Activated CD4-positive, alpha-beta T cell treated with anti-CD3 and anti-CD28 coated beads, Interleukin-2, Interleukin-4, amounts not matched to agents 100 ng/mL and 50 ng/mL, durations not matched to agents 16 hours and 8 hours (primary cell): ENCODE measurements at regions not wholly inside any gene's neighbourhood (a gene's known extent, or its start where the extent isn't known, plus 50 kb on each side); places are given as distances from the start of the nearest gene placed in this dataset.

Source experiments
- DNase-seq: peaks from one replicate; pipeline ENCODE4 v3.0.0-alpha.2; 2020; ENCODE audit warnings: low spot score

DNA sequence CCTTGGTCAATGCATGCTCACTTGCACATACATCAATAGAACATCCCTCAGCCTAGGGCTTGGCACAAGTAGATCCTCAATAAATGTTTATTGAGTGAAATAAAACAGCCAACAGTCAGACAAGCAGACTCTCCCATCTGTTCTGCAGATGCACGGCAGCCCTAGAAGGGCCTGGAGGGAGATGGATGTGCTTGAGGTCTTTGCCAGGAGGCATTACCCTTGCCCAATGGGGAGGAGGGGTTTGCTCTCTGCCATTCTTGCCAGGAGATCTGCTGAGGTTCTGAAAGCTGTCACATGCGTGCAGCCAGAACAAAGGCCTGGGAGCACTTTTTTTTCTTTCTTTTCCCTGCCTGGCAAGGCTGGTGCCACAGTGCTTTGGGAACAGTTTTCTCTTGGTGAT is 349.3 kb upstream of the THRB start:
- DNase-seq: no peak

DNA sequence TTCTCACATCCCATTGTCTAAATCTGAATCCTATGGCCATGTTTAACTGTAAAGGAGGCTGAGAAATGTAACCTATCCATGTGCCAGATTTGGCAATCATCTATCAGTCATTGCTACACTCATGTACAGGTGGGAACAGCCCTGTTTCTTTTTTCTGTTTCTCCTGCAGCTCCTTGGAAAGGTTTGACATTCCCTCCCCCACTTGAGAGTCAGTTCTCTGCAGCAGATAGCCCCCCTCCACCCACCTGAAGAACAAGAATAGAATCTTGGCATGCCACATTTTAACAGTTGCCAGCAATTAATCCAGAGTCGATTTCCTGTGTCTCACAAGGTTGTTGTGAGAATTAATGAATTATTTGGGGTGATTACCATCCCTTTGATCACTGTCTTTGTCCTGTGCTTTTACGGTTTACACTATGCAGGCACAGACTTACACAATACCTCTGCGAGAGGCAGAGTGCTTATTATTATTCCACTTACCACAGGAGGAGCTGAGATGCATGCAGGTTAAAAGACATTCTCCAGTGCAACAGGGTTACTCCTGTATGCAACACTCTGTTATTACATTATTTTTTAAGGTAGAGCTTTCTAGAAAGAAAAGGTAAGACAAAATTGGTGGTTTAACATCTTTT is 351.0 kb upstream of the THRB start:
- DNase-seq: no peak

DNA sequence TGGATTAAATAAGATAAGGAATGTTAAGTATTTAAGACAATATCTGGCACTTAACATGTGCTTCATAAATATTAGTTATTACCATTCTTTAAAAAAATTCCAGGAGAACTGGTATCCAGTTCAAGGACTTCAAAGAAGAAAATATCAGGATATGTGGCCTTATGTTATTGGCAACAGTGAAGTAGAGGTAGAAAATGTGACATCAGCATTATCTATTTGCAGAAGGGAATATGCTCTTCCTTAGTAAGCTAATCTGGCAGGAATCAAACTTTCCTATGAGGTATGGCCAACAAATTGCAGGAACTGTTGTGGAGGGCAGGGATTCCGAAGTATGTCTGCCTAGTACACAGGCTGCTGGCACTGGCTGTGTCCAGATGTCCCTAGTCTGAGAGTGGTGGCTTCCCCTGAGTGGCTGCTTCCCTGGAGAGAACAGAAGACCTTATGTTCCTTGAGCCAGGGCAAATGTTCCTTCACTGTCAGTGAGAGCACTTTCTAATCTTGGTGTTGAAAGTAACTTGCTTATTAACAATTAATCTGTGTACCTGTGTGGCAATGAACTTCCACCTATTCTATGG is 351.7 kb upstream of the THRB start:
- no peak for DNase-seq

DNA sequence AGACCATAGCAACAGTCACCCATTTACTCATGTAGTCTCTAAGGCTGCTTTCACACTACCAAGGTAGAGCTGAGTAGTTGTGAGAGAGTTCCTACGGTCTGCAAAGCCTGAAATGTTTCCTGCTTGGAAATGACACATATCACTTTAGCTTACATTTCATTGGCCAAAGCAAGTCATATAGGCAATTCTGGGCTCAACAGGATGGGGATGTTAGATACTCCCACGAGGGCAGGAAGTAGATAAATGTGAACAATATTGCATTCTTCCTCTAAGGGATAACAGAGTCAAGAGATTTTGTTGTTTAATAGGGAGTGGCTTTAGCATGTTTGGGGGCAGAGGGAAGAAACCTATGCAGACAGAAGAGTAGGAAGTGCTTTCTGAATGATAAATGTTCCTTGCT is 355.6 kb upstream of the THRB start:
- DNase-seq: no peak

DNA sequence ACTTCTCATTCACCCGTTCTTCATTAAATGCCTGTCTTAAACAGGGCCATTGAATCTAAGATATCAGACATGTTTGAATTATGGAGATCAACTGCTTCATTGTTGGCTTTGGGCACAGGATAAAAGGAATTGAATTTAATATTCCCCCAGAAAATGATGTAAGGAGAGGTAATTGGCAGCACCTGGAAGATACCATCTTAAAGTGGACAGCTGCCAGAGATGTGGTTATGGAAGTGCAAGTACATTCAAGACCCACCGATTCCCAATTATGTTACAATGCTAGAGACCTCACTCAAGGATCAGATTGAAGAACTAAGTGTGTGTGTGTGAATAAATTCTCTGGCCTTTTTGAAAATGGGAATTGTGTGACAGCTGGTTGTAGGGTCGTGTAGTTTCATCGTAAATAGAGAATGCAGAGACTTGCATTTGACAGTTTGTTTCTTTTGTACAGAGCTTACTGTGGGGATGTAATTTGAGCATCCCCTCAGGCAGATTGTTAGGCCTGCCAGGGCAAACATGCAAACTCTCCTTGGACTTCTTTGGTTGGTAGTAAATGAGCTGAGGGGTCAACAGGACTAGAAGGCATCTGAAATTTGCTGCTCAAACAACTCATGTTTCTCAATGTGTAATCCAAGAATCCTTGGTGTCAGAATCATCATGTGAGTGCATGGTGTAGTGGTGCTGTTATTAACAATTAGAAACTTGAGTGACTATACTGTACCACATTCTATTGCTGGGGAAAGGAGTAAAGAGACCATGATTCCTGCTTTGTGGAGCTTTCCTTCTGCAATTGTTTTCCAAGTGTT is 359.2 kb upstream of the THRB start:
- DNase-seq: no peak

DNA sequence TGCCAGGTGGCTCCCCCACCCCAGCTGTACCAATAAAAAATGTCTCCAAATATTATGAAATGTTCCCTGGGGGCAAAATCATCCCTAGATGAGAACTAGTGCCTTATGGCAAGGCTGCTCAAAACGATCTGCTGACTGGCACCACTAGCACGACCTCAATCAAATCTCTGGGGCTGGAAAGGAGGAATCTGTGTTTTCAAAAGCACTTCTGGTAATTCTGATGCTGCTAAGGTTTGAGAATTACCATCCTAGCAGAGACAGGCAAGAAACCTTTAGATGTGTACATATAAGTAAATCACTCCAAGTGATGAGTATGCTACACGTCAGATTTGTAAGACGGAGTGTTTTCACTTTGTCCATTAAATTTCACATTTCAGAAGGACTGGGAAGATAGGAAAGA is 360.1 kb upstream of the THRB start:
- DNase-seq: no peak

DNA sequence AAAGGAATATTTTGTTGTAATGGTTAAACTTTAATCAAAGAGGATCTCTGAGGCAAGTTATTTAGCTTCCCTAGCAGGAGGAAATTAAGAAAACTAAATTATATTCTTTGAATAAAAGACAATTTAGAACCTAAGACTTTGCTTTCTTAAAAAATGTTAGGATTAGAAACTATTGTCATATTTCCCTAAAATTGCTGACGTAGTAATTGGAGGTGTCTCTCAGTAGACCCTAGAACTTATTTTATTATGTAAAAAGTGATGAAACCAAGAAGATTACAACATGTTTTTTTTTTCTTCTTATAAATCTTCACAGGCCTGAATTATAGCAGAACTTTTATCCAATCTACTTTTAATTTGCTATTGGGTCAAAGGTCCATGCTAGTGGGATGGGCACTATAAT is 363.3 kb upstream of the THRB start:
- no peak for DNase-seq

DNA sequence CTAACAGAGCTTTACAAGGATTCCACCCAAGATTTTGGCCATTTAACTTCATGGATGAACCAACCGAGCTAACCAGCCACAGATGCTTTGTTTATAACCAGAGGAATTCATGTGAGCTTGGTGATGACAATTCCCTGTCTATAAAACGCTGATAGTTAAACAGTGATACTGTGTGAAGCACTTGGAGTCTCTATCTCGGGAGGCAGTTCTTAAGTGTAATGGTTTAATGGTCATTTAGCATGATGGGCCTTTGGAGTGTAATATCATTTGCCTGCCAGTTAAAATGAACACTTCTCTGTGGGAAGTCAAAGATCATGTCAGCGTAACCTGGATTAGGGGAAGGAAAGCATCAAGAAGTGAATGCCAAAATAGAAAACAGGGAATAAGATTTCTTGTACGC is 368.6 kb upstream of the THRB start:
- DNase-seq: no peak

DNA sequence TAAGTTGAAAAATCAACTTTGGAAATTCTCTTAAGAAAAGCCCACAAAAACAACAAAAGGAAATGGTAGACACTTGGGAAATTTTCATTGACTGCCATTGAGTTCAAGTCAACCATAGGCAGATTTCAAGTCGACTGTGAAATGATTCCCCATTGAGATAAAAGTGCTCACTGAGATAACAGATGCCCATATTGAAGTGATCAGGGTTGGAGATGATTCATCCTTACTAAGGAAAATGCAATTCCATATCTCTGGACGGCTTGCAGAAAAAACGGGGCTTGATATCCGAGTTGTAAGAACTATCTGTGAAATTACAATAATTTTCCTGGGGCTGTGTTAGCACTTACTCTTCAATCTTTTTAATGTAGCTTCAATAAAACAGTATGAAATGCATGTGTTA is 373.1 kb upstream of the THRB start:
- DNase-seq: no peak

DNA sequence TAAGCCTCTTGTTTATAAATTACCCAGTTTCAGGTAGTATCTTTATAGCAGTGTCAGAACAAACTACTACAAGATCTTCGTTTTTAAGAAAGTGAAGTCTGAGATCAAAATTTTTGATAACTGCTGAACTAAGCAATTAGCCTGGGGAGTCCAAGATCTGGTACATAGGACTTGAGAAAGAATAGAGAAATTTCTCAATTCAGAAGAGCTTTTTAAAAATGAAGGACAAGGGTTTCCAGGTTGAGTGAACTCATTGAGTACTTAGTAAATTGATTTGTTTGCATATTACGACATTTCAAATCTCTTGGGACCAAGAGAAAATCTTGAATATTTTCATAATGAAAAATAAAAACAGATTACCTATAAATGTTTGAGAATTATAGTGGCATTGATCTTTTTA is 386.6 kb upstream of the THRB start:
- DNase-seq: no peak

DNA sequence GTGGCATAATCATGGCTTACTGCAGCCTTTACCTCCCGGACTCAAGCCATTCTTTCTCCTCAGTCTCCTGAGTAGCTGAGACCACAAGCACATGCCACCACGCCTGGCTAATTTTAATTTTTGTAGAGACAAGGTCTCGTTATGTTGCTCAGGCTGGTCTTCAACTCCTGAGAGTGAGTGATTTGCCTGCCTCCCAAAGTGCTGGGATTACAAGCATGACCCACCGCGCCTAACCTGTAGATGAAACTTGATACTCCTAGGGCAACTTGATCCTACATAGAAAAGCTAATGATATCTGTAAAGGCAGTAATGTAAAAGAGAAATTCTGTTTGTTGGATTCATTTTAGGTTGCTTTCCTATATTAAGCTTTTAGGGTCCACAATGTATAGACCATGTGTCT is 391.9 kb upstream of the THRB start:
- DNase-seq: no peak

DNA sequence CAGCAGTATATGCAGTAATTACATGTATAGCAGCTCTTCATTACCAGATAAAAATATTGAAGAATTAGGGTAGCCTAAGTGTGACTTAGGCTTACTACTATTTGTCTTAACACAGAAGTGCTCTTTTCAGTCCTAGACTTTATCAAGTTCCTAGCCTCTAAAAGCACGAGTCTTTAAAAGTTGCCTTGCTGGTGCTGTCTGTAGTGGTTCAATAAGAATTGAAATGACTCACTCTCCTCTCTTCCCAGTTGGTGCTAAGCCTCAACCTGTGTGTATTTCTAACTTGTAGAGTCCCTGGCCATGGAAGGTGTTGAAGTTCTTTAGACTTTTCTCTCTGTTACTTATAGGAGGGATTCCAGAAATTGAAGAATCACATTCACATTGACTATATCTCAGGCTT is 395.4 kb upstream of the THRB start:
- no peak for DNase-seq

DNA sequence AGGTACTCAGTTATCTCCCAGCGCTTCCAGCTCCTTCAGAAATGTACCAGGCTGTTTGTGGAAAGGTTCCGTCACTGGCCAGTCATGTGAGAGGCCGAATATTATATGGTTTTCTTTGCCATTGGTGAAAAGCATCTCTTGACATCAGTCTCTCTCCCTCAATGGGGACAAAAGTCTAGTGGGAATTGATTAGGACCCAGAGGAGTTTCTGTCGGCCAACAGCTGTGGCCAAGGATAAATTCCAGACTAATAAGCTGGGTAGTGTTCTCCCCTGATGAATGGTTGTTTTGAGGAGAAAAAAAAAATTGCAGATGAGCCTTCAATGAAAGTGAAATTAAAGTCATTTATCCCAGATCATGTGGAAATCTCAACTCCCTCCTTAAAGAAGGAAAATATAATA is 404.7 kb upstream of the THRB start:
- DNase-seq: no peak

DNA sequence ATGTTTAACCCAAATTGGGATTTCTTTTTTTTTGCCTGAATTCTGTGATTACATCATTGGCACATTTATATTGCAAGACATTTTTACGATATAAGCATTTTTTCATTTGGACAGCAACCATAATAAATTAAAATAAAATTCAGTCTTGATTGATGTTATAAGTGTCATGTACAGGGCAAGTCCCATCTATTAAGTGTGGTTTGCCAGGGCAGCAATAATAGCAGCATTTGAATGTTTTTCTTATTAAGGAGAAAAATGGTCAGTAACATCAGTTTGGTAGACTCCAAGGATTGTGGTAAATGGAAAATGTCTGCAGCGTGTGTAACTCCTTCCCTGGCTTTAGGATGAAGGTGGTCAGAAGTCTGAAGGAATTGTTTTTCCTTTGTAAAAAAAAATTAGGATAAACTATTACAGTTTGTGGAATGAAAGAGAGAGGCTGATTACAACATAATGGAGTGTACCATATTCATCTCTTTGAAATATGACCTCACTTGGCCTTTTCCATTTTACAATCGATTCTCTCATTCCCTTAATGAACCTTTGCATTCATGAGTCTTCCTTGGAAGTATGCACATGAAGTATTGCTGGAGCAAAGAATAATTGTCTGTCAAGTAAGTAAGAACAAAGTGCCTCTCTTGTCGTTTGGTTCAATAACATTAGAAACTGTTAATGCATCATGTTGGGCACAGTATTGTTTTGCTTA is 405.4 kb upstream of the THRB start:
- DNase-seq: no peak

DNA sequence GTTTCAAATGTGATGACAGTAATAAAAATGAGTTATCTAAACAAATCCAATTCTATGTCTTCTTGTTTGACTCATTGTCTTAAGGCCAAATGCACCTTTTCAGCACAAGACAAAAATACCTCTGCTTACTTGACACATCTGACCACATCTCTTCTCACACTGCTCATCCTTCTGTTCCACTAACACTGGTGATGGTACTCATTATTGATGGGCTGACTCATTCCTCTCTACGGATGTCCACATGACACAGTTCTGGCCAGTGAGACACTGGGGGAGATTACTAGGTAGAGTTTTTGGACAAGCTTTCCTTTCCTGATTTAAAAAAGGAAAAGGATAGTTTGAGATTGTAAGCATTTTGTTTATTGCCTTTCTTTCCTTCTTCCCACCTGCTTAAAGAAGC is 410.6 kb upstream of the THRB start:
- no peak for DNase-seq

DNA sequence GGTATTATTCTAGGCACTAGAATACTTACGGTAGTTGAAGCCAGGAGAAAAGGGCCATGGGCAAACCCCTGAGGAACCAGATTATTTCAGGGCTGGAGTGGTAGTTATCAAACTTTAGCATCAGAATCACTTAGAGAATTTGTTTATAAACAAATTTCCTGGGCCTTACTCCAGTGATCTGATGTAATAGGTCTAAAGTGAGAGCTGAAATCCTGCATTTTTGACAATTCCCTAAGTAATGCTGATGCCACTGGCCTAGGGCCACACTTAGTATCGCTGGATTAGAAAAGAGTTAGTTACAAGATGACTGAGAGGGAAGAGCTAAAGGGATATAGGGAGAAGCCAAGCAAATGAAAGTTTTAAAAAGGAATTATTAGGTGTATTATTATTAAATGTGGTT is 412.5 kb upstream of the THRB start:
- DNase-seq: no peak

DNA sequence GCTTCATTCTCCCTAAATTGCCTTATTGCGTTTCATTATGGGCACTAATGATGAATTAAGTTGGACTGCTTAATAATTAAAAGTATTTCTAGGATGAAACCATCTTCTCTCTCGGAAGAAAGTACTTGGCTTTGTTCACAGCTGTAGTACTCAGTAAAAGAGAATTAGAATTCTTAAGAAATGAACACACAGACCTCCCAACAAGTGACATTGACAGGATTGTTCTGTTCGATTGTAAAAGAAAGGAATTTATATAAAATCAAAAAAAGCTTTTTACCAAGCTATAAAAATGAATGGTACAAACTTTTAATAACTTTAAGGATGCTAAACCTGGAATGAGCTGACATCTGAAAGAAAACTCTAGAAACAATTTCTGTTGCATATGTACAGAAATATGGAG is 416.4 kb upstream of the THRB start:
- DNase-seq: no peak

DNA sequence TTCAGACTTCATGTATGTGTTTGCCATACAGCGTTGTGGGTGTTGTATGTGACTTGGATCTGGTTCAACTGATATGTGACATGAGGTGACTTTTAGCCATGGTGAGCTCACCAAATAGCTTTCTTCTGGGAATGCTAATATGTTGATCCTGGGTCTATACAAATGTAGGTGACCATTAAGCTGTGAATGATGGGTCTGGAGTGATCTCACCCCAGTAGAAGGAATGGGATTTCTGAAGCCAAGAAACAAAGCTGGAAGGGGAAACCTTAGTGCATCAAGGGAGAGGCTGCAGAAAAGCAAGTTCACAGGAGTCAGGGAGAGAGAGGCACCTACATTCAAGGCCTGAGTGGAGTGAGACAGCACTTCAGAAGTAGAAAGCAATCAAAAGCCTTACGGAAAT is 421.0 kb upstream of the THRB start:
- DNase-seq: no peak

DNA sequence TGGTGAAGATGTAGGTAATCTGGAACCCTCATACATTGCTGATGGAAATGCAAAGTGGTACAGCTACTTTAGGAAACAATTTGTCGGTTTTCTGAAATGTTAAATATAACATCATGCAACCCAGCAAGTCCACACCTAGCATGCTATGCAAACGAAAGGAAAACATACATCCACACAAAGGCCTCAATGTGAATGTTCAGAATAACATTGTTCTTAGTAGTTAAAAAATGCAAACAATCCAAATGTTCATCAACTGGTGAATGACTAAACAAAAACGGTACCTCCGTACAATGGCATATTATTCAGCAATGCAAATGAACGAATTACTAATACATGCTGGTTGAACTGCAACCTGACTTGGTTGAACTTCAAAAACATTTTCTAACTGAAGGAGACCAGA is 423.3 kb upstream of the THRB start:
- no peak for DNase-seq

DNA sequence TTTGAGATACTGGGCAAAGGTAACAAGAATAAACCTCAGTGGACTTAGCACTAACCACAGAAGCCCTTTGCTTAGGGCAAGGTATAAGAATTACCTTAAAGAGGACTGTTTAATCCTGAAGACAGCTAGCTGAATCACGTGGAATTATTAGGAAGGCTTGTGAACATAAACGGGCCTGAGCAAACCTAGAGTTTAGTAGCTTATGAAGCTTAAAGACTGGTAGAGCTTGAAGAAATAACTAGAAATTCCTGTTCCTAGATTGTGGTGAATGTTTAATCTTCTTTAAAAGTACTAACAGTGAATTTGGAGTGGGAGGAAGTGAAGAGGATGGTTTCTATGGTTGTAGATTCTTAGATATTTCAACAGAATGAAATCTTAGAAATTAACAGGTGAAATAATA is 428.9 kb upstream of the THRB start:
- no peak for DNase-seq

DNA sequence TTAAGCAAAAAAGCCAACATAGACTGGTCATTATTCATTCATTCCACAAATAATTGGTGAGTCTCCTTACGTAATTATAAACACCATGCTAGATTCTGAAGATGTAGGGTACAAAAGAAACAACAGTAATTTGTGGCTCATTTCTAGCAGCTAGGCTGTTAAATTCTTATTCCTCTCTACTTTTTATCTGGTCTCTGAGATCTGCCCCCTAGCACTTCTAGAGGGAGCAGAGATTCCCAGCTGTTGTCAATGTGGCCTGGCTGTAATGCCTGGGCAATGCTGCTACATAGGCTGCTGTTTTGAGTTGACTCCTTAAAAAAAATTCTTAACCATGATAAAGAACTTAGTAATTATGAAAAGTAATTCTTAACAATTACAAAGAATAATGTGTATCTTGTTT is 434.9 kb upstream of the THRB start:
- no peak for DNase-seq

DNA sequence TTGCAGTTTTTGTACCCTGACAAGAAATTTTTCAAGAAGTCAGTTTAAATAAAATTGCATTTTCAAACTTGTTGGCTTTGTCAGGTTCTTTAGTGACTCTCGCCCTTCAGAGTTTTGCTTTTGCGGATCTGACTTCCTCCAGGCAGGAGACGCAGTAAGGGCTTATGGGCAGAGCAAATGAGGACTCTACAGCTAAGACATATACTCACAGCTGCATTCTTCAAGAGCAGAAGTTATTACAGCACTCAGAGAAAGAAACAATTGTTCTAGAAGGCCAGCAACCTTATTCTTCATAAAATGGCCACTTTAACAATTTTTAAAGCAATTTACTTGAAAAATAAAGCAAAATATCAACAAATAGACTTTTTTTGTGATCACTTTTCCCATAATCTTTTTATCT is 438.8 kb upstream of the THRB start:
- DNase-seq: no peak

DNA sequence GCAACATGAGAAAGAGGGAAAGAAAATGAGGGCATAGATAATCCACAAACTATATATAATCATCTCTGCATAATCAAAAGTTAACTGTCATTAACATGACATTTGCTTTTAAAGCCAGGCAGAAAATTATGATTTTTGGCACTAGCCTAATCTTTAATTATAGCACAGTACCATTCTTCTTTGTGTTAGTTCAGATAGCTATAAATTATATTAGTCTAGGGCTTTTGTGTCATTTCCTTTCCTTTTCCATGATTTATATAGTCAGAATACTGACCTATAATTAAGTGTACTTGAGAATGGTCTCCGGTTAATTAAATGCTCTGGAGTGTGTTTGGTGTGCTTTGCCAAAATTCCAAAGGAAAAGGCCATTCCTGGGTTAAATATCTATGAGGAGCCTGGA is 441.9 kb upstream of the THRB start:
- DNase-seq: no peak
